Natural killer cell (primary cell): ENCODE measurements at regions not wholly inside any gene's neighbourhood (a gene's known extent, or its start where the extent isn't known, plus 50 kb on each side); places are given as distances from the start of the nearest gene placed in this dataset.

Experiments
- ATAC-seq, 3 donors: fragments of 150-1000 bp in 2 of 3; fragments of 200-7000 bp in 1 of 3; cut with Tn5 transposase; 1 replicate in 1 of 3; 2 replicates in 2 of 3; pipeline ENCODE4 v1.10.0; 2021; ENCODE audit warnings: mild to moderate bottlenecking in 2 of 3, moderate library complexity in 2 of 3
- DNase-seq, 2 donors: peaks; one replicate each; pipeline versions ENCODE4 v3.0.0 to v3.0.0-alpha.2; 2013 to 2021; ENCODE audit warnings: mixed read lengths in 1 of 2
- H3K27ac ChIP-seq: one replicate; pipeline ENCODE4 v1.5.1; 2013; ENCODE audit warnings: mild to moderate bottlenecking, low read length
- H3K27me3 ChIP-seq: one replicate; pipeline ENCODE4 v1.6.1; 2013; ENCODE audit warnings: low read length; ENCODE audit not compliant: control insufficient read depth, insufficient read depth
- H3K36me3 ChIP-seq: one replicate; pipeline ENCODE4 v1.6.1; 2013; ENCODE audit warnings: low read length; ENCODE audit not compliant: control insufficient read depth, insufficient read depth
- H3K4me1 ChIP-seq: one replicate; pipeline ENCODE4 v1.6.1; 2013; ENCODE audit warnings: low read length; ENCODE audit not compliant: control insufficient read depth, insufficient read depth
- H3K4me3 ChIP-seq: one replicate; pipeline ENCODE4 v1.5.1; 2013; ENCODE audit warnings: low read length
- H3K9me3 ChIP-seq: one replicate; pipeline ENCODE4 v1.6.1; 2013; ENCODE audit warnings: low read length; ENCODE audit not compliant: control insufficient read depth, insufficient read depth
- H3K27ac Mint-ChIP-seq, 2 donors: one replicate each; pipeline ENCODE4 v1.8.0; 2022; ENCODE audit warnings: mild to moderate bottlenecking in 2 of 2, mixed read lengths in 2 of 2, moderate library complexity in 1 of 2
- H3K27me3 Mint-ChIP-seq, 2 donors: one replicate each; pipeline ENCODE4 v1.8.0; 2022; ENCODE audit warnings: low read depth in 2 of 2, mixed read lengths in 2 of 2
- H3K36me3 Mint-ChIP-seq: one replicate; pipeline ENCODE4 v1.8.0; 2022; ENCODE audit warnings: mixed read lengths
- H3K4me1 Mint-ChIP-seq, 2 donors: one replicate each; pipeline ENCODE4 v1.8.0; 2022; ENCODE audit warnings: mixed read lengths in 2 of 2
- H3K4me3 Mint-ChIP-seq: one replicate; pipeline ENCODE4 v1.8.0; 2022; ENCODE audit warnings: mild to moderate bottlenecking, moderate library complexity, mixed read lengths
- H3K9me3 Mint-ChIP-seq, 2 donors: one replicate each; pipeline ENCODE4 v1.8.0; 2022; ENCODE audit warnings: mixed read lengths in 2 of 2
- WGBS: methylation state at CpG from one replicate; pipeline ENCODE4 v1.1.7; 2013; ENCODE audit warnings: missing lambda C conversion rate; ENCODE audit not compliant: insufficient coverage; 5-methylcytosine and 5-hydroxymethylcytosine counted together
- intact Hi-C: fragments of 100-400 bp; cut with micrococcal nuclease; formaldehyde crosslinking; loops from one replicate; pipeline ENCODE4 v1.14.2; 2022
- TF ChIP-seq, protein P1 (sequence below): fragments of 200-600 bp; IDR thresholded peaks from one replicate; pipeline ENCODE4 v1.8.0; 2022; ENCODE audit warnings: antibody characterized with exemption

DNA sequence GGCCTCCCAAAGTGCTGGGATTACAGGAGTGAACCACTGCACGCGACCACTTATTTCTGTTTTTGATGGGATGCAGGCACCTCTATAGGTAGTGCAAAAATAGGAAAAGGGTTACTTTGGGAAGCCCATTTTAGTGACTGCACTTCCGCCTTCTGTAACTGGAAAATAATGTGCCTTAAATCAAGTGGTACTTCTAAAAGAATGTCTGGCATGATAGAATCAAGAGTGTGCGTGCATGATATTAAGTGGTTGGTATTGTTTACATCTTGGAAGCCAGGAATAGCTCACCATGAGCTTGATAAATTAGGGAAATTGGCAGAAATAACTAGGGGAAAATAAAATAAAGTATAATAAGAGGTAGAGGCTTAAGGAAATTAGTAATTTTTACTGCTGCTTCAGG is 1067.0 kb downstream of the ADGRL2 start:
- Mint-ChIP-seq H3K27me3 (no peaks in the 10 kb centered on the region), H3K9me3 (peaks cover 3 to 6% of the 10 kb centered on the region in 2 donors), H3K4me3 (no peak overlapping the region), H3K36me3 (no peaks in the 10 kb centered on the region), H3K27ac (no peak overlapping the region), H3K4me1 (no peaks in the 10 kb centered on the region)
- Histone ChIP-seq H3K27me3 (no peaks in the 10 kb centered on the region), H3K4me1 (no peaks in the 10 kb centered on the region), H3K4me3 (no peak overlapping the region), H3K9me3 (peaks cover 1% of the 10 kb centered on the region), H3K27ac (no peak overlapping the region), H3K36me3 (no peaks in the 10 kb centered on the region)
- DNase-seq (no peak), ATAC-seq (no peak)
- WGBS, result 93% methylated on average over 4 of the region's 4 CpGs
- intact Hi-C loops, result no loop called here
- TF ChIP-seq, protein P1, sequence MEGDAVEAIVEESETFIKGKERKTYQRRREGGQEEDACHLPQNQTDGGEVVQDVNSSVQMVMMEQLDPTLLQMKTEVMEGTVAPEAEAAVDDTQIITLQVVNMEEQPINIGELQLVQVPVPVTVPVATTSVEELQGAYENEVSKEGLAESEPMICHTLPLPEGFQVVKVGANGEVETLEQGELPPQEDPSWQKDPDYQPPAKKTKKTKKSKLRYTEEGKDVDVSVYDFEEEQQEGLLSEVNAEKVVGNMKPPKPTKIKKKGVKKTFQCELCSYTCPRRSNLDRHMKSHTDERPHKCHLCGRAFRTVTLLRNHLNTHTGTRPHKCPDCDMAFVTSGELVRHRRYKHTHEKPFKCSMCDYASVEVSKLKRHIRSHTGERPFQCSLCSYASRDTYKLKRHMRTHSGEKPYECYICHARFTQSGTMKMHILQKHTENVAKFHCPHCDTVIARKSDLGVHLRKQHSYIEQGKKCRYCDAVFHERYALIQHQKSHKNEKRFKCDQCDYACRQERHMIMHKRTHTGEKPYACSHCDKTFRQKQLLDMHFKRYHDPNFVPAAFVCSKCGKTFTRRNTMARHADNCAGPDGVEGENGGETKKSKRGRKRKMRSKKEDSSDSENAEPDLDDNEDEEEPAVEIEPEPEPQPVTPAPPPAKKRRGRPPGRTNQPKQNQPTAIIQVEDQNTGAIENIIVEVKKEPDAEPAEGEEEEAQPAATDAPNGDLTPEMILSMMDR, result no peak

DNA sequence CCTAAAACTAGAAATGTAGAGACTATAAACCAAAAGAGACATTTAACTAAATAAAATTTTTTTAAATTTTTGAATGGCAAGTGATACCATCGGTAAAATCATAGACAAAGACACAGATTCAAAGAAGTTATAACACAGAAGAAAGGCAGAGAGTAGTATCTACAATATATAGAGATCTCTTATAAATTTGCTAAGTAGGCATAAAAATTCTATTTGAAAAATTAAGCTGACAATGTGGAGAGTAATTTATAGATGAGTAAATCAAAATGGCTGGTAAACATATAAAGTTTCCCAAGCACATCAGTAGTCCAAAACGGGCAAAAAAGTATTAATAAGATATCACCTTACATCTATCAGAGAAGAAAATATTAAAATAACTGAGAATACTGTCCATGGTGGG is 1061.0 kb downstream of the ADGRL2 start:
- Histone ChIP-seq H3K27ac (no peak overlapping the region), H3K36me3 (no peaks in the 10 kb centered on the region), H3K27me3 (no peaks in the 10 kb centered on the region), H3K4me1 (no peaks in the 10 kb centered on the region), H3K4me3 (no peak overlapping the region), H3K9me3 (peaks cover 4% of the 10 kb centered on the region)
- H3K27me3 Mint-ChIP-seq, result no peaks in the 10 kb centered on the region
- H3K4me1 Mint-ChIP-seq, result no peaks in the 10 kb centered on the region
- TF ChIP-seq, protein P1, result no peak
- no peak for ATAC-seq
- H3K9me3 Mint-ChIP-seq, result peaks cover 2 to 8% of the 10 kb centered on the region in 2 donors
- no peaks in the 10 kb centered on the region for H3K36me3 Mint-ChIP-seq
- H3K27ac Mint-ChIP-seq, result no peak overlapping the region
- DNase-seq, result no peak
- H3K4me3 Mint-ChIP-seq, result no peak overlapping the region
- no CpG with 5 or more reads among the region's 2 CpGs for WGBS
- intact Hi-C loops, result no loop called here

DNA sequence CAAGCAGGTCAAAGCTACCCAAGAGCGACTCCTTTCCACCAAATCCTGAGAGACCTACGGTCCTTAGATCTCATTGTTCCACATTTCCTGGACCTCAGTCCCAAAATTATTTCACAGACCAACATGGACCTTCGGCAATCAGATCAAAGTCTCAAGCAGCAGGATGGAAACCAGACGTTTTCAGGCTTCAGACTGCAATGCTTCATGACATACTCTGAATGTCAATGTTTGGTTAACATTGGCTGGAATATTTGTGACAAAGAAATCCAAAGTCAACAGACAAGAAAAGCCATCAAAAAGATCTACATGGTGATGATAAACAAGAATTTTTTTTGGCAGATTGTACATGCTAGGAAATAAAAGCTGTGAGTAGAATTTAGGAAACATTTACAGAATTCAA is 1057.3 kb downstream of the ADGRL2 start:
- Histone ChIP-seq H3K36me3 (no peaks in the 10 kb centered on the region), H3K27ac (no peak overlapping the region), H3K4me3 (no peak overlapping the region), H3K27me3 (no peaks in the 10 kb centered on the region), H3K4me1 (no peaks in the 10 kb centered on the region), H3K9me3 (peaks cover 4% of the 10 kb centered on the region)
- TF ChIP-seq, protein P1, result no peak
- Mint-ChIP-seq H3K27ac (no peak overlapping the region), H3K4me3 (no peak overlapping the region), H3K36me3 (no peaks in the 10 kb centered on the region), H3K9me3 (peaks cover 0 to 8% of the 10 kb centered on the region in 2 donors), H3K27me3 (no peaks in the 10 kb centered on the region), H3K4me1 (no peaks in the 10 kb centered on the region)
- ATAC-seq (no peak), DNase-seq (no peak)
- intact Hi-C loops, result no loop called here
- 86% methylated on average over 4 of the region's 4 CpGs for WGBS

DNA sequence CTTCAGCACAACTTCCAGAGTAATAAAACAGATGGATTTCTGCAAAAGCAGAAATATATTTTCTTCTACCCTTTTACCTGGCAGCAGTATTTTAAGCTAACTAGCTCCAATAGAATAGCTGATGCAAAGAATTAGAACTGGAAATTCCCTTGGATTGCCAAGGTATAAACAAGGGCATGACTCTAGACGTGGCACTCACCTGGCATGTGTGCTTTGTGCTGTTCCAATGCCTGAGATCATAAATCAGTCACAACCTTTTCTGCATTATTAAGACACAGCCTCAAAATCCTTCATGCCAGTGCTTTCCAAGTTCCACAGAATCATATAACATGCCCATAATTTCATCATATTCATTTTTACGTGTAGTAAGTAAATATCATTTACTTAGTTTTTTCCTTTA is 1048.7 kb downstream of the ADGRL2 start:
- no peaks in the 10 kb centered on the region for H3K36me3 Mint-ChIP-seq
- H3K36me3 ChIP-seq, result no peaks in the 10 kb centered on the region
- no peak overlapping the region for H3K27ac ChIP-seq
- peaks cover 6 to 12% of the 10 kb centered on the region in 2 donors for H3K9me3 Mint-ChIP-seq
- H3K27me3 ChIP-seq, result no peaks in the 10 kb centered on the region
- H3K27ac Mint-ChIP-seq, result no peak overlapping the region
- H3K4me3 Mint-ChIP-seq, result no peak overlapping the region
- no peaks in the 10 kb centered on the region for H3K9me3 ChIP-seq
- DNase-seq (no peak), ATAC-seq (no peak)
- intact Hi-C loops, result no loop called here
- TF ChIP-seq, protein P1, result no peak
- H3K4me1 Mint-ChIP-seq, result no peaks in the 10 kb centered on the region
- H3K27me3 Mint-ChIP-seq, result no peaks in the 10 kb centered on the region
- H3K4me3 ChIP-seq, result no peak overlapping the region
- H3K4me1 ChIP-seq, result no peaks in the 10 kb centered on the region
- 70% methylated on average over 1 of the region's 2 CpGs for WGBS
